ENCODE measurements at regions not wholly inside any gene's neighbourhood (a gene's known extent, or its start where the extent isn't known, plus 50 kb on each side); places are given as distances from the start of the nearest gene placed in this dataset.

- no peak for DNase-seq (ENCODE audit: low read depth)
These were observed 191.8 kb downstream of the TOMM20 start for GRCh38 chr1:234936612-234937389.

GRCh38 chr1:234934611-234935033, 194.0 kb downstream of the TOMM20 start:
- no peak for DNase-seq (ENCODE audit: low read depth)

GRCh38 chr1:234933475-234933874, 195.2 kb downstream of the TOMM20 start:
- no peak for DNase-seq (ENCODE audit: low read depth)

- no peak for DNase-seq (ENCODE audit: low read depth)
These were observed 195.9 kb downstream of the TOMM20 start for GRCh38 chr1:234932511-234933430.

- DNase-seq (ENCODE audit: low read depth) = no peak
These were observed 196.5 kb downstream of the TOMM20 start for GRCh38 chr1:234932106-234932505.

- DNase-seq (ENCODE audit: low read depth) = no peak
These were observed 197.1 kb downstream of the TOMM20 start for GRCh38 chr1:234931404-234931973.

GRCh38 chr1:234929369-234929768, 199.3 kb downstream of the TOMM20 start:
- DNase-seq (ENCODE audit: low read depth) = no peak

GRCh38 chr1:234928642-234929041, 200.0 kb downstream of the TOMM20 start:
- no peak for DNase-seq (ENCODE audit: low read depth)

- no peak for DNase-seq (ENCODE audit: low read depth)
These were observed 200.5 kb downstream of the TOMM20 start for GRCh38 chr1:234927971-234928640.

- DNase-seq (ENCODE audit: low read depth) = no peak
These were observed 201.2 kb downstream of the TOMM20 start for GRCh38 chr1:234927312-234927970.

GRCh38 chr1:234926559-234927311, 201.9 kb downstream of the TOMM20 start:
- no peak for DNase-seq (ENCODE audit: low read depth)

GRCh38 chr1:234926264-234926558, 202.4 kb downstream of the TOMM20 start:
- no peak for DNase-seq (ENCODE audit: low read depth)

- DNase-seq (ENCODE audit: low read depth) = no peak
These were observed 203.0 kb downstream of the TOMM20 start for GRCh38 chr1:234925440-234926263.

GRCh38 chr1:234924450-234925355, 203.9 kb downstream of the TOMM20 start:
- DNase-seq (ENCODE audit: low read depth) = no peak

- DNase-seq (ENCODE audit: low read depth) = no peak
These were observed 205.0 kb downstream of the TOMM20 start for GRCh38 chr1:234923626-234924025.

- no peak for DNase-seq (ENCODE audit: low read depth)
These were observed 205.7 kb downstream of the TOMM20 start for GRCh38 chr1:234922987-234923386.

- no peak for DNase-seq (ENCODE audit: low read depth)
These were observed 207.2 kb downstream of the TOMM20 start for GRCh38 chr1:234921266-234922062.

GRCh38 chr1:234920843-234921140, 207.8 kb downstream of the TOMM20 start:
- no peak for DNase-seq (ENCODE audit: low read depth)

Data from stimulated activated CD8-positive, alpha-beta memory T cell treated with anti-CD3 and anti-CD28 coated beads, Interleukin-15, amount 100 ng/mL, for 1 hour (primary cell).